KG1 (cell line): ENCODE measurements at regions not wholly inside any gene's neighbourhood (a gene's known extent, or its start where the extent isn't known, plus 50 kb on each side); places are given as distances from the start of the nearest gene placed in this dataset.

Source experiments
- DNase-seq: peaks from one replicate; lab custom pipeline; 2025; lab: John Stamatoyannopoulos, UW

DNA sequence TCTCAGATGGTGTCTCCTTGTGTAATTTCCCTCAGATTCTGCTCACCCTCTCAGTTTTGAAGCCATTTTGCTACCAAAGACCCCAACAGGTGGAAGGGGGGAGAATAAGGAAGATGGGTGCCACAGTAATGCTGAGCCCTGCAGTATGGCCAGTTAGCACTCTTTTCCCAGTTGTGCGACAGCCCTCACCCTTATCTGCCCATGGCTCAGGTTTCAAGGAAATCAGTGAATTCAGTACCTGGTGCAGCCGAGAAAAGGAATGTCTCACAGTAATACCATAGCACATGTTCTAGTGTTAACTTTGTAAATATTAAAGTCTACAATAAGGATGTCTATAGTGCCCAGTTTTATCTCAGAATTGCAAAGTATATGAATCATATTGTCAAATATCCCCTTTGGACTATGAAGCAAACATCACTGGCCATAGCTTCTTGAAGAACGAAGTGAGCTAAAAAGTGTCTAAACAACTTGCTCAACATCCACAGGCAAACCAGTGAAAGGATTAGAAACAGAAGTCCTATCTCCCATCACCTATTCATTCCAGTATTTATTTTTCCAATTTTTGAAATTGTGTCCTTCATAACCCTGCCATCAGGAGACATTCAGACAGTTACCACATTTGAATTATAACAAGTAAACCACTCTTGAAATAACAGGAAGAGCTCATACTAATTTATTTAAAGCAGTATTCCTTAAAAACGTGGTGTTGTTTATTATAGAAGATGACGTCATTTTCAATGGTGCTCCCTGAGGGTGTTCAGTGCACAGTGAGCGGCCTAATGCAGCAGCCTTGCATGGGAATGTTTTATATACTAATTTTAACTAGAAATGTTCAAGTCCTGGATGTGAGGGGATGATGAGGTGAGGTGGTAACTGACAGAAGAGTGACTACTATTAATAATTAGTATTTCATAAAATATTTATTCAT lies 366.2 kb downstream of the TFAP2A start:
- no peak for DNase-seq

GRCh38 chr6:10042280-10042679 lies 372.6 kb downstream of the TFAP2A start:
- no peak for DNase-seq

DNA sequence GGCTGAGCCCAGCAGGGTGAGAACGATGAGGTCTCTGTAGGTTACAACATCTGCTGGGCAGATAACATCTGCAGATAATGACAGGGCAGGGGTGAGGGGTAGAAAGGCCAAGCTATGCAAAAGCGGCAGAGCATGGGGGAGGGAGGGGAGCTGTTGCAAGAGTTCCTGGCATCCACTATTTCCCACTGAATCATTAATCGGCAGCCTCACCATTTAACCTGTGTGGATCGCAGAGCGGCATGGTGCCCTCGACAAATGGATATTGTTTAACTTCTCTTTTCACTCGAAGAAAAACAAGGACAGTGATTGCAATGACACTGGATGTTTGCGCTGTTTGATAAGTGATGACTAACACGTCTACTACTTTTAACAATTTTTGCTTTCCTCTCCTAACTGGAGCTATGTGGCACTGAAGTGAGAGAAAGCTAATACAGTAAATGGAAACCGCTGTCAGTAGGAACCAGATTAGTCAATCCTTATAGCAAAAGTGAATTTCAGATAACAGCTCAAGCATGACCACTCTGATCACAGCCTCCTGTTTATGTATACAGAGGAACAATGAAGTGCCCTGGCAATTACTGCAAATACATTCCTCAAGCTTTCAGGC lies 381.5 kb downstream of the TFAP2A start:
- no peak for DNase-seq

- DNase-seq: no peak
These were observed 383.3 kb downstream of the TFAP2A start for GRCh38 chr6:10031617-10032016.

DNA sequence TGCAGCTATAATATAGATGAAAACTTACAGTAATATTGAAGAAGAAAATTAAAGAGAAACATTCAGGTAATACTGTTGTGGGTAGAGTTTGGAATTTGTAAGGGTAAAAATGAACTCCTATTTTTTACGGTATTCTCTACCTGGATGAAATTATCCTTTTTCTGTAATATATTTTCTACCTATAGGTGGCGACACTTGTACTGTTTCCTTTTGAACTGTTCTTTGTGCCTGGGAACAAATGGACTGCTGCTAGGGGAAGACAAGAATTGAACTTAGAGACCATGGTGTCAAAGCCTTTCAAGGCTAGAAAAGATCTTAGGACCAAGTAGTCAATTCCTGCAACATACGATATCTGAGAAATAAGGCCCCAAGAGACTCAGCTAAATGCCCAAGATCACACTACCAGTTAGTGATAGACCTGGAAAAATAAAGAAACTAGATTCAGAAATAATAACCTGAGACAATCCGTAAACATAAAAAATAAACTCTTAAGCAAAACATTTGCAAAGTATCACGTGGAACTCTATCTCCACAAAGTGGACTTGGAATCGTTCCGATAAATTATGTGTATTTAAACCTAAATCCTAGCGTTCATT lies 383.8 kb downstream of the TFAP2A start:
- DNase-seq: peak; percentile 12

DNA sequence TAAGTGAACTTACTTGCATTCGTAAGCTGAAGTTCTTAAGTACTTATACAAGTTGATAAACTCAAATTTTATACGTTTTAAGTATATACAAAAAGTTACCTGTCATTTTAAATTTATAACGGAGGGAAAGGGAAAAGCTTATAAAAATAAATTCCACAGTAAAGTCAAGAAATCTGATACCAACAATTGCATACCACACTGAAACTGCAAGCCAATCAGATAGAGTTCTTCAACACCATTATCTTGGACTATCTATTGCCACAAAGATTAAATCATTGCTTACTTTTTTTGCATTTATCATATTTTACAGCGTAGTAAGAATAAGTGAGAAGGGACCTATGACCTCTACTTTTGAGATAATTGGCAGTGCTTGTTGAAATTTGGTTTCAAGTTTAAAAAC lies 386.7 kb downstream of the TFAP2A start:
- DNase-seq: no peak

DNA sequence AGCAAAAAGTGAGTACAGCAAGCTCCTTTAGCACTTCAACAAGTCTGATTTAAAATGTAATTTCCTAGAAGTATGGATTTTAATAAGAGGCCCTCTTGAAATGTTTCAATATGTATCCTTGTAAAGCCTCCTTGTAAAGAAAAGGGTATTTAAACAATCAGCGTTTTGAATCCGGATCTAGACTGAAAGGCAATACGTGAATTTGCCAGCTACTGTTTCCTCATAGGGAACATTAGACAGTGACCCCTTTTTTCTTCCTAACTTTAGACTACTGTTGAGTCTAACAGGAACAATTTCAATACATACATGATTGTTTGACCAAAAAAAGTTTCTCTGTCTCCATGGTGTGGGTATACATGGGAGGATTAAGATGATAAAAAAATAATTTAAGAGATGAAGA lies 395.0 kb downstream of the TFAP2A start:
- DNase-seq: no peak

DNA sequence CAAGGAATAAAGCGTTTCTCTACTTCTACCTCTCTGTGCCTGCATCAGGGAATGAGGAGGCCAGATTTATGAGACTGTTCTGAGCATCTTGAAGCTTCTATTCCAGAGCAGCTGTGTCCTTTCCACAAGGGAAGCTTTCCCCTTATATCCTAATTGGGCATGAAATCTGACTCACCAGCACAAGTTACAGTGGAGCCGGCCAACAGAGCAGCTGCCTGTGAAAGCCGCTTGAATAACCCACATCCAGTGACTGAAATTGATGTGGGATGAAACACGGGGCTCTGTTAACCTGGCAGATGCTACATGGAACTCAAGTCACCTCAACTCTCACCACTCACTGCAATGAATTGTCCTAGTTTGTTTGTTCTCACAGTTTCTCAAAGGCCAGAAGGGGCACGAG lies 400.3 kb downstream of the TFAP2A start:
- no peak for DNase-seq

GRCh38 chr6:10000551-10000950 lies 414.3 kb downstream of the TFAP2A start:
- DNase-seq: no peak

GRCh38 chr6:9999796-10000195 lies 415.1 kb downstream of the TFAP2A start:
- DNase-seq: no peak

DNA sequence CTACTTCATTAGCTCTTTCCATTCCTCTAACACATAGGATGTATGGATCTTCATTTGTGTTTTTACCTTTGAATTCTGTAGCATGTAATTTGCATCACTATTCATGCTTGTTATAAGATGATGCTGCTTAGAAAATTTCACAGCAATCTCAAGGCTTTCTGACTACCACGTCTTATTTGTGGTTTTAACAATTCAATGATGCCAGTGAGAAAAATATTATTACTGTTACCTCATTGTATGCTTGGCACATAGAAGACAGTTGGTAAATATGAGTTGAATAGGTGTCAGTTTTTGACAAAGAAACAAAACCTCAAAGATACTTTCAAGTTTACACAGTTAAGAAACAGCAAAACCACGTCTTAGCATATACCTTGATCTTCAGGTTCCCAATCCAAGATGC lies 428.6 kb downstream of the TFAP2A start:
- DNase-seq: no peak

DNA sequence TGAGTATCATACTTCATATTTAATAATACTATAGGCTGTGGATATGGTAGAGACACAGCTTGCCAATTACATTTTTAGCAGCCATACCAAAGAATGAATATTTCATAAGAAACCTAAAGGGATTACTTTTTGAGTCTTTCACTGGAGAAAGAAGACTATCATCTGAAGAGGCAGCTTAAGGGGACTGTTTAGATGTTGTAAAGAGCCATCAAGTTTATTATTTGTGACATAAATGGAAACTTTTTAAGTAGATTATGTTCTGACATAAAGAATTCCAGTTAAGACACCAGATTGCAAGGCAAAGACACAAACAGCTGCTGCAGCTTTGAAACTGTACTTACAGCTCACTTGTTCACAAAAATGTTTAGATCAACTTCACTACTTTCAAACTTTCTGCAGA lies 429.4 kb downstream of the TFAP2A start:
- no peak for DNase-seq

- DNase-seq: no peak
These were observed 430.3 kb downstream of the TFAP2A start for GRCh38 chr6:9984607-9985006.

DNA sequence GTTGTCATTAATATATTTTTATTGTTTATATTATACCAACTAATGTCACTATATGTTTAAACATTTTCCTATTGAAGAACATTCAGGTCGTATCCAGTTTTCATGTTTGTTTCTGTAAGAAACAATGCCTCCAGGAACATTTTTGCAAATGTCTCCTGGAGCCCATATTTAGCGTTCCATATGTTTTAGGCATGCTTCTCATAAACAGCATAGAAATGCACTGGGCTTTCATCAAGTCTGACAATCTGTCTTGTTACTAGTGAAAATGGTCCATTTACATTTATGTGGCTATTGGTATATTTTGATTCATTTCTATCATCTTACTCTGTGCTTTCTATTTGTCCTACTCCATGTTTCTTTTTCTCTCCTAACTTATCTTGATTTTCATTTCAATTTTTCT lies 431.7 kb downstream of the TFAP2A start:
- DNase-seq: no peak

DNA sequence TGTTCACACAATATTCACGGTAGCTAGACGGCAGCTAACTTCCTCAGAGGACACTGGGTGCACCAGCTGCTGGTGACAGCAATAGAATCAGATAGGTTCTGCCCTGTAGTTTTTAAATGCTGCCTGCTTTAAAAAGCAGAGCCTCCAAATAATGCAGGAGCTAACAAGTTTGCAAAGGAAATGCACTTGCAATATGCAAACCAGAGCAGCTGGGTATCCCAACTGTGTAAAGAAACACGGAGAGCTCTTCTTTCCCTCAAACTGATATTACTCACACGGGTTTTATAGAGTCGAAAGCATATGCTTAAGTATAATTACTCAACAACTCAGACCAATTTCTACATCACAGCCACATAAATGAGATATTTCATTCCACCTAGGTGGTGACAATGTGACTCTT lies 432.7 kb downstream of the TFAP2A start:
- DNase-seq: no peak

- DNase-seq: no peak
These were observed 434.9 kb downstream of the TFAP2A start for GRCh38 chr6:9979996-9980395.

- DNase-seq: no peak
These were observed 436.4 kb downstream of the TFAP2A start for GRCh38 chr6:9978480-9978879.

DNA sequence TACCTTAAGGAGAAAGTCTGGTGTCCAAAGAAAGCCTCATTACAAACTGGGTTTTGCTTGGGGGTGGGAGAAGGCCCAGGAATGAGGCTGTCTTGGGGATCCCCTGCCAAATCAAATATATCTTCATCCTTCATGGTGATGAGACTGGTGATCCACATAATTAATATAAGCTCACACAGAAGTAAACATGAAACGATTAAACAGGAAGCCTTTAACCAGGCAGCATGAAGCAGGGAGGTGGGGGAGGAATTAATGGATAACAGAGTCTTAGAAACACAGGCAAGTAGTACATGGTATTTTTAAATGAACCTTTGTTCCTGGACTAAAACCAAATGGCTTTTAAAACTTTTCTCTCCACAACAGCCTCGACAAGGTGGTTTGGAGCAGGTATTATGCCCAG lies 437.5 kb downstream of the TFAP2A start:
- no peak for DNase-seq

DNA sequence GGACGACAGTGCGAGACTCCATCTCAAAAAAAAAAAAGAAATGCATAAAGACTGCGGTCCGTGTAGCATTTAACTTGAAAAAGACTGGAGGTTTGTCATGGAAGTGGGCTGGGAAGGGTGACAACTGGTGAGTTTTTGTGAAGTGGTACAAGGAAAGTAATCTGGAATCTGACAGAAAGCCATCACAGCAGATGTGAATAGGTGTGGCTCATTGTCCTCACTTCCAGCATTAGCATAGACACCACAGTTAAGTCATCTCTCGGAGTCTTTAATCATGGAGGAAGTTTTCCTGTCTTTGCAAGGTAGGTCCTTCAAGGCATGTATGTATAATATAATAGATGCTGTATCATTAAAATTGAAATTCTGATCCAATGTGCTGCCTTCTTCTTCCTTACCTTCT lies 453.2 kb downstream of the TFAP2A start:
- no peak for DNase-seq

GRCh38 chr6:9957215-9957759 lies 457.6 kb downstream of the TFAP2A start:
- no peak for DNase-seq

- DNase-seq: no peak
These were observed 466.2 kb downstream of the TFAP2A start for GRCh38 chr6:9948678-9949077.

DNA sequence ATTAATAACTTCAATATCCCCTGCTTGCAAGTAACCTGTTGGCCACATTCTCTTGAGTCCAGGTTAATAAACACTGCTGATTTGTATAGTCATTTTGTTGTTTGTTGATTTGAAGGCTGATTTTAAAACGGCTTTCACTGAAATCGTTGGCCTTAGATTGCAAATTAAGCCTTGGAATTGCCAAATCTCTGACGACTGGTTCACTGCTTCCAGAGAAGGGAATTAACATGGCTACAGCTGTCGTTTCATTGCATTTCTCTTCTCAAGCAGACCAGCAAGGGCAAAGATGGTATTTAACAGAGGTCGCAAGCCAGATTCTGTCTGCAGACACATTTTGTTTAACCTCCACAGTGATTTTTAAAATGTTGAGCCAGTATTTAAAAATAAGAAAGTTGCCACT lies 470.9 kb downstream of the TFAP2A start:
- DNase-seq: no peak

DNA sequence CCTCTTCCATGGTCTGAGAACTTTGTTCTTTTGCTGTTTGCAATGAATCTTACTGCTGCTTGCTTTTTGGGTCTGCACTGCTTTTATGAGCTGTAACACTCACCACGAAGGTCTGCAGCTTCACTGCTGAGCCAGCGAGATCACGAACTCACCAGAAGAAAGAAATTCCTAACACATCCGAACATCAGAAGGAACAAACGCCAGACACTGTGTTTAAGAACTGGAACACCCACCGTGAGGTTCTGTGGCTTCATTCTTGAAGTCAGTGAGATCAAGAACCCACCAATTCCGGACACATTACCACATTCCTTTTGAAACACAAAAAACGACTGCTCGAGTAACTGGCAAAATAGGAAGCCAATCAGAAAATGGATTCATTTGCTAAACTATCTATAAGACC lies 471.8 kb downstream of the TFAP2A start:
- no peak for DNase-seq
